DMS153 (cell line): ENCODE measurements at regions not wholly inside any gene's neighbourhood (a gene's known extent, or its start where the extent isn't known, plus 50 kb on each side); places are given as distances from the start of the nearest gene placed in this dataset.

Experiments used
- DNase-seq: peaks from one replicate; lab custom pipeline; 2025; lab: John Stamatoyannopoulos, UW

GRCh38 chr9:28207657-28208056, 634.4 kb upstream of the C9orf72 start:
- no peak for DNase-seq

GRCh38 chr9:28209130-28209529, 635.8 kb upstream of the C9orf72 start:
- DNase-seq: no peak

GRCh38 chr9:28212979-28213378, 639.7 kb upstream of the C9orf72 start:
- DNase-seq: no peak

- peak; percentile 55 for DNase-seq
Observed at GRCh38 chr9:28215536-28216299, 642.4 kb upstream of the C9orf72 start.

GRCh38 chr9:28232686-28233085, 659.4 kb upstream of the C9orf72 start:
- DNase-seq: no peak

- no peak for DNase-seq
Observed at GRCh38 chr9:28234133-28234893, 661.0 kb upstream of the C9orf72 start.

- DNase-seq: no peak
Observed at GRCh38 chr9:28234894-28235277, 661.6 kb upstream of the C9orf72 start.

- DNase-seq: no peak
Observed at GRCh38 chr9:28249424-28249823, 676.1 kb upstream of the C9orf72 start.

- no peak for DNase-seq
Observed at GRCh38 chr9:28255174-28255573, 681.9 kb upstream of the C9orf72 start.

GRCh38 chr9:28260330-28260729, 687.0 kb upstream of the C9orf72 start:
- DNase-seq: no peak

- DNase-seq: no peak
Observed at GRCh38 chr9:28264368-28264767, 691.1 kb upstream of the C9orf72 start.

GRCh38 chr9:28267351-28267750, 694.1 kb upstream of the C9orf72 start:
- no peak for DNase-seq

- no peak for DNase-seq
Observed at GRCh38 chr9:28270156-28270555, 696.9 kb upstream of the C9orf72 start.

GRCh38 chr9:28272127-28272526, 698.8 kb upstream of the C9orf72 start:
- no peak for DNase-seq

- no peak for DNase-seq
Observed at GRCh38 chr9:28287455-28287854, 714.2 kb upstream of the C9orf72 start.

- no peak for DNase-seq
Observed at GRCh38 chr9:28289746-28290145, 716.5 kb upstream of the C9orf72 start.

- DNase-seq: no peak
Observed at GRCh38 chr9:28293369-28294090, 720.2 kb upstream of the C9orf72 start.

GRCh38 chr9:28301281-28301680, 728.0 kb upstream of the C9orf72 start:
- no peak for DNase-seq

GRCh38 chr9:28317745-28318144, 744.5 kb upstream of the C9orf72 start:
- DNase-seq: no peak

- no peak for DNase-seq
Observed at GRCh38 chr9:28318515-28318914, 745.2 kb upstream of the C9orf72 start.

GRCh38 chr9:28319981-28320380, 746.7 kb upstream of the C9orf72 start:
- no peak for DNase-seq

- DNase-seq: no peak
Observed at GRCh38 chr9:28320616-28321015, 747.3 kb upstream of the C9orf72 start.

- DNase-seq: no peak
Observed at GRCh38 chr9:28329323-28329722, 756.0 kb upstream of the C9orf72 start.
